ENCODE measurements at regions not wholly inside any gene's neighbourhood (a gene's known extent, or its start where the extent isn't known, plus 50 kb on each side); places are given as distances from the start of the nearest gene placed in this dataset.

- H3K27me3 Mint-ChIP-seq (ENCODE audit: unreplicated experiment): no peaks in the 10 kb centered on the region
- no peak for TF ChIP-seq CTCF (IDR thresholded peaks at IDR 0.05)
- H3K27ac Mint-ChIP-seq (ENCODE audit: unreplicated experiment): no peak overlapping the region
- DNase-seq (ENCODE audit: extremely low spot score, unreplicated experiment): no peak
- H3K4me3 Mint-ChIP-seq (ENCODE audit: unreplicated experiment): no peak overlapping the region
- peaks cover 39% of the 10 kb centered on the region for H3K4me1 Mint-ChIP-seq (ENCODE audit: unreplicated experiment)
- H3K9me3 Mint-ChIP-seq (ENCODE audit: unreplicated experiment): no peaks in the 10 kb centered on the region
- H3K36me3 Mint-ChIP-seq (ENCODE audit: unreplicated experiment): no peaks in the 10 kb centered on the region
Observed at GRCh38 chr6:143605906-143606521, 71.8 kb upstream of the PHACTR2 start.

GRCh38 chr6:143603455-143603854 is 74.3 kb upstream of the PHACTR2 start:
- no peaks in the 10 kb centered on the region for H3K27me3 Mint-ChIP-seq (ENCODE audit: unreplicated experiment)
- H3K4me3 Mint-ChIP-seq (ENCODE audit: unreplicated experiment): no peak overlapping the region
- TF ChIP-seq CTCF (IDR thresholded peaks at IDR 0.05): no peak
- no peaks in the 10 kb centered on the region for H3K9me3 Mint-ChIP-seq (ENCODE audit: unreplicated experiment)
- no peaks in the 10 kb centered on the region for H3K36me3 Mint-ChIP-seq (ENCODE audit: unreplicated experiment)
- no peak for DNase-seq (ENCODE audit: extremely low spot score, unreplicated experiment)
- H3K4me1 Mint-ChIP-seq (ENCODE audit: unreplicated experiment): peaks cover 23% of the 10 kb centered on the region
- H3K27ac Mint-ChIP-seq (ENCODE audit: unreplicated experiment): no peak overlapping the region

- H3K27me3 Mint-ChIP-seq (ENCODE audit: unreplicated experiment): no peaks in the 10 kb centered on the region
- no peak overlapping the region for H3K27ac Mint-ChIP-seq (ENCODE audit: unreplicated experiment)
Observed at GRCh38 chr6:143601504-143601903, 76.3 kb upstream of the PHACTR2 start.

GRCh38 chr6:143600821-143601220 is 76.9 kb upstream of the PHACTR2 start:
- Mint-ChIP-seq H3K36me3 (ENCODE audit: unreplicated experiment) (no peaks in the 10 kb centered on the region), H3K27ac (ENCODE audit: unreplicated experiment) (no peak overlapping the region), H3K9me3 (ENCODE audit: unreplicated experiment) (no peaks in the 10 kb centered on the region), H3K27me3 (ENCODE audit: unreplicated experiment) (no peaks in the 10 kb centered on the region), H3K4me3 (ENCODE audit: unreplicated experiment) (no peak overlapping the region), H3K4me1 (ENCODE audit: unreplicated experiment) (peaks cover 21% of the 10 kb centered on the region)
- TF ChIP-seq CTCF (IDR thresholded peaks at IDR 0.05): no peak
- no peak for DNase-seq (ENCODE audit: extremely low spot score, unreplicated experiment)

More at GRCh38 chr6:143601504-143601903, 76.3 kb upstream of the PHACTR2 start:
- no peak for TF ChIP-seq CTCF (IDR thresholded peaks at IDR 0.05)
- no peak for DNase-seq (ENCODE audit: extremely low spot score, unreplicated experiment)
- Mint-ChIP-seq H3K4me3 (ENCODE audit: unreplicated experiment) (no peak overlapping the region), H3K9me3 (ENCODE audit: unreplicated experiment) (no peaks in the 10 kb centered on the region), H3K4me1 (ENCODE audit: unreplicated experiment) (peaks cover 18% of the 10 kb centered on the region), H3K36me3 (ENCODE audit: unreplicated experiment) (no peaks in the 10 kb centered on the region)

GRCh38 chr6:143598466-143599080 is 79.2 kb upstream of the PHACTR2 start:
- Mint-ChIP-seq H3K4me3 (ENCODE audit: unreplicated experiment) (no peak overlapping the region), H3K27ac (ENCODE audit: unreplicated experiment) (no peak overlapping the region), H3K36me3 (ENCODE audit: unreplicated experiment) (no peaks in the 10 kb centered on the region), H3K27me3 (ENCODE audit: unreplicated experiment) (no peaks in the 10 kb centered on the region), H3K4me1 (ENCODE audit: unreplicated experiment) (peaks cover 34% of the 10 kb centered on the region), H3K9me3 (ENCODE audit: unreplicated experiment) (no peaks in the 10 kb centered on the region)
- no peak for TF ChIP-seq CTCF (IDR thresholded peaks at IDR 0.05)
- no peak for DNase-seq (ENCODE audit: extremely low spot score, unreplicated experiment)
